ENCODE measurements at regions not wholly inside any gene's neighbourhood (a gene's known extent, or its start where the extent isn't known, plus 50 kb on each side); places are given as distances from the start of the nearest gene placed in this dataset.

DNA sequence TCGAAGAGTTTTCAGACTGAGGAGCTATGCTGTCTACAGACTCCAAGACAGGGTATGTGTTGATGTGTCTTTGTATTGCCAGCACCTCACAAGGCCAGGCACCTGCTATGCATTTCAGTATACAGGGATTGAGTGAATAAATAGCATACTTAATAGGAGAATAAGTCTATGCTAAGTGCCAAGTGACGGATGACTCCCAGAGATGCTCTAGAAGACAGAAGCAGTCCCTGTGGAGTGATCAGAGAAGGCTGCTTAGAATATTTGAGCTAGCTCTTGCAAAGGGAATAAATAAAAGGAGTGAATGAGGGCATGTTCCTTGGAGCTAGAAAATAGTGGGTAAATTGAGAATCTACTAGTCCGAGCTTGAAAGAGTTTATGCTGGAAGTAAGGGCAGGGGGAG, 346.4 kb downstream of the GATA3 start:
- ChIA-PET CTCF (interaction anchor here (1.4 kb wide), 1 partner anchor 11 kb away, joined by 4 read pairs; no protein-coding TSS in a partner anchor), POLR2A (no interaction called here)
- Histone ChIP-seq H3K9me3 (replicated peaks; ENCODE audit: control insufficient read depth, insufficient read depth, low read length) (no peaks in the 10 kb centered on the region), H2AFZ (ENCODE audit: low read depth, low read length) (no peak overlapping the region), H3K79me2 (ENCODE audit: control insufficient read depth, insufficient read depth, low read length) (no peaks in the 10 kb centered on the region), H3K36me3 (ENCODE audit: control insufficient read depth in 2 of 2, extremely low read depth in 1 of 2, insufficient read depth in 2 of 2, low read length in 2 of 2) (no peaks in the 10 kb centered on the region), H3K27me3 (ENCODE audit: control insufficient read depth in 2 of 2, insufficient read depth in 2 of 2, low read length in 2 of 2) (peaks cover 2 to 4% of the 10 kb centered on the region in 2 experiments), H3K9ac (replicated peaks; ENCODE audit: extremely low read depth, insufficient read depth, low read length) (no peak overlapping the region), H3K4me2 (ENCODE audit: insufficient read depth, low read length) (no peak overlapping the region), H4K20me1 (replicated peaks; ENCODE audit: control insufficient read depth, extremely low read depth, insufficient read depth, low read length) (no peaks in the 10 kb centered on the region), H3K4me1 (ENCODE audit: control insufficient read depth, extremely low read depth, insufficient read depth, low read length) (no peaks in the 10 kb centered on the region), H3K9me1 (replicated peaks; ENCODE audit: control insufficient read depth, extremely low read depth, insufficient read depth, low read length) (no peaks in the 10 kb centered on the region), H3K4me3 (replicated peaks in 1 of 3; ENCODE audit: insufficient read depth in 1 of 3, low read depth in 1 of 3, low read length in 3 of 3) (no peak overlapping the region), H3K27ac (ENCODE audit: insufficient read depth, low read depth, low read length) (no peak overlapping the region)
- intact Hi-C loops (cut with micrococcal nuclease), result no loop called here
- FAIRE-seq (no peak), DNase-seq (ENCODE audit: low read depth, low spot score) (no peak)
- BruUV-seq (replicated peaks), result no TSS peak
- TF ChIP-seq POLR2A (IDR thresholded peaks at IDR 0.05; ENCODE audit: low read depth, low read length) (no peak), JUN (IDR thresholded peaks at IDR 0.05; ENCODE audit: borderline replicate concordance, insufficient read depth, insufficient read length, low read depth) (no peak)
- dilution Hi-C loops (cut with MboI; ENCODE audit: extremely low pct_ligation_motif_present, low sequenced_read_pairs), result no loop called here

DNA sequence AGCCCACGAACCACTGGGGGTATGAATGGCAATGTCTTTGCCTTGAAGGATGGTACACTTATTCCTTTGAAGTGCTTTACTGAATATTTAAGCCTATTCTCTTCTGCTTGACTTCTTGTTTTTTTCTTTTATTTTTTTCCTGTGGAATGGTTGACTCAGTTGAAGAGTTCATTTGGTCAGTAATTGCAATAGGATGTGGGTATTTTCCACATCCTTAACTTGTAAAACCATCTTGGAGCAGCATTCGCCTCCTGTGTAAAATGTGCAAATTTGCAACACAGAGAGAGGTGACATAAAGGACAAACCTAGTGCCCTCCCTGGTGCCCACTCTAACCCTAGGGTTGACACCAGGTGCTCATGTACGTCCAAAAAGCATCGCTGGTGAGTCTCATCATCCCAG, 347.0 kb downstream of the GATA3 start:
- no peak overlapping the region for H3K9ac ChIP-seq (replicated peaks; ENCODE audit: extremely low read depth, insufficient read depth, low read length)
- no TSS peak for BruUV-seq (replicated peaks)
- POLR2A ChIA-PET, result no interaction called here
- FAIRE-seq (no peak), DNase-seq (ENCODE audit: low read depth, low spot score) (no peak)
- no peaks in the 10 kb centered on the region for H4K20me1 ChIP-seq (replicated peaks; ENCODE audit: control insufficient read depth, extremely low read depth, insufficient read depth, low read length)
- no peaks in the 10 kb centered on the region for H3K4me1 ChIP-seq (ENCODE audit: control insufficient read depth, extremely low read depth, insufficient read depth, low read length)
- no peaks in the 10 kb centered on the region for H3K36me3 ChIP-seq (ENCODE audit: control insufficient read depth in 2 of 2, extremely low read depth in 1 of 2, insufficient read depth in 2 of 2, low read length in 2 of 2)
- dilution Hi-C loops (cut with MboI; ENCODE audit: extremely low pct_ligation_motif_present, low sequenced_read_pairs), result no loop called here
- H3K4me2 ChIP-seq (ENCODE audit: insufficient read depth, low read length), result no peak overlapping the region
- TF ChIP-seq MYC (IDR thresholded peaks at IDR 0.05; ENCODE audit: low read depth, low read length), result no peak
- no peak for TF ChIP-seq FOS (IDR thresholded peaks at IDR 0.05; ENCODE audit: borderline replicate concordance, insufficient read depth, low read length)
- no peak for TF ChIP-seq POLR2A (IDR thresholded peaks at IDR 0.05; ENCODE audit: low read depth, low read length)
- no peak for TF ChIP-seq GATA2 (IDR thresholded peaks at IDR 0.05; ENCODE audit: insufficient read depth, insufficient read length, low read depth, low read length)
- no peak for TF ChIP-seq POLR2AphosphoS5 (IDR thresholded peaks at IDR 0.05; ENCODE audit: insufficient read depth, low read depth, low read length)
- TF ChIP-seq JUN (IDR thresholded peaks at IDR 0.05; ENCODE audit: borderline replicate concordance, insufficient read depth, insufficient read length, low read depth), result no peak
- TF ChIP-seq, protein P1, sequence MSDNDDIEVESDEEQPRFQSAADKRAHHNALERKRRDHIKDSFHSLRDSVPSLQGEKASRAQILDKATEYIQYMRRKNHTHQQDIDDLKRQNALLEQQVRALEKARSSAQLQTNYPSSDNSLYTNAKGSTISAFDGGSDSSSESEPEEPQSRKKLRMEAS (IDR thresholded peaks at IDR 0.05; ENCODE audit: insufficient read depth, insufficient read length), result no peak
- TF ChIP-seq, protein P2, sequence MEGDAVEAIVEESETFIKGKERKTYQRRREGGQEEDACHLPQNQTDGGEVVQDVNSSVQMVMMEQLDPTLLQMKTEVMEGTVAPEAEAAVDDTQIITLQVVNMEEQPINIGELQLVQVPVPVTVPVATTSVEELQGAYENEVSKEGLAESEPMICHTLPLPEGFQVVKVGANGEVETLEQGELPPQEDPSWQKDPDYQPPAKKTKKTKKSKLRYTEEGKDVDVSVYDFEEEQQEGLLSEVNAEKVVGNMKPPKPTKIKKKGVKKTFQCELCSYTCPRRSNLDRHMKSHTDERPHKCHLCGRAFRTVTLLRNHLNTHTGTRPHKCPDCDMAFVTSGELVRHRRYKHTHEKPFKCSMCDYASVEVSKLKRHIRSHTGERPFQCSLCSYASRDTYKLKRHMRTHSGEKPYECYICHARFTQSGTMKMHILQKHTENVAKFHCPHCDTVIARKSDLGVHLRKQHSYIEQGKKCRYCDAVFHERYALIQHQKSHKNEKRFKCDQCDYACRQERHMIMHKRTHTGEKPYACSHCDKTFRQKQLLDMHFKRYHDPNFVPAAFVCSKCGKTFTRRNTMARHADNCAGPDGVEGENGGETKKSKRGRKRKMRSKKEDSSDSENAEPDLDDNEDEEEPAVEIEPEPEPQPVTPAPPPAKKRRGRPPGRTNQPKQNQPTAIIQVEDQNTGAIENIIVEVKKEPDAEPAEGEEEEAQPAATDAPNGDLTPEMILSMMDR (IDR thresholded peaks at IDR 0.05; ENCODE audit: extremely low read depth in 1 of 2, insufficient read depth in 1 of 2, low read depth in 1 of 2, low read length in 2 of 2), result no peak
- no peak for TF ChIP-seq EZH2 (IDR thresholded peaks at IDR 0.05; ENCODE audit: borderline replicate concordance, low read depth, low read length, severe bottlenecking)
- peaks cover 2 to 6% of the 10 kb centered on the region in 2 experiments for H3K27me3 ChIP-seq (ENCODE audit: control insufficient read depth in 2 of 2, insufficient read depth in 2 of 2, low read length in 2 of 2)
- H2AFZ ChIP-seq (ENCODE audit: low read depth, low read length), result no peak overlapping the region
- H3K79me2 ChIP-seq (ENCODE audit: control insufficient read depth, insufficient read depth, low read length), result no peaks in the 10 kb centered on the region
- H3K4me3 ChIP-seq (replicated peaks in 1 of 3; ENCODE audit: insufficient read depth in 1 of 3, low read depth in 1 of 3, low read length in 3 of 3), result no peak overlapping the region
- intact Hi-C loops (cut with micrococcal nuclease), result no loop called here
- H3K27ac ChIP-seq (ENCODE audit: insufficient read depth, low read depth, low read length), result no peak overlapping the region
- CTCF ChIA-PET, result interaction anchor here (1.4 to 1.5 kb wide), 2 partner anchors 12 to 26 kb away, joined by 4 read pairs; no protein-coding TSS in a partner anchor
- no peaks in the 10 kb centered on the region for H3K9me1 ChIP-seq (replicated peaks; ENCODE audit: control insufficient read depth, extremely low read depth, insufficient read depth, low read length)
- H3K9me3 ChIP-seq (replicated peaks; ENCODE audit: control insufficient read depth, insufficient read depth, low read length), result no peaks in the 10 kb centered on the region

Measured in endothelial cell of umbilical vein (primary cell).